H1 (cell line): ENCODE measurements at regions not wholly inside any gene's neighbourhood (a gene's known extent, or its start where the extent isn't known, plus 50 kb on each side); places are given as distances from the start of the nearest gene placed in this dataset.

ENCODE experiments used
- CTCF ChIA-PET: fragments of 300-600 bp; sonication (Branson Sonifier 250); formaldehyde crosslinking; loops from one replicate; lab custom pipeline; 2021; ENCODE audit not compliant: partially characterized antibody; lab: Charles Lee
- POLR2A ChIA-PET: fragments of 300-600 bp; sonication (Branson Sonifier 250); formaldehyde crosslinking; loops from one replicate; lab custom pipeline; 2021; ENCODE audit warnings: inconsistent platforms; ENCODE audit not compliant: partially characterized antibody; lab: Charles Lee
- DNase-seq, 2 experiments: peaks; one replicate each; pipeline versions ENCODE4 v3.0.0 to v3.0.0-alpha.2; 2010 to 2022; ENCODE audit warnings: low spot score in 2 of 2, low read depth in 1 of 2, mixed read lengths in 1 of 2
- FAIRE-seq: peaks from 2 replicates; lab custom pipeline; 2011; peaks lifted over from hg19 to GRCh38; lab: Jason Lieb, UNC
- H2AFZ ChIP-seq: 2 replicates; pipeline ENCODE4 v1.8.1; 2012; ENCODE audit warnings: low read length, inconsistent platforms
- H2AK5ac ChIP-seq: 2 replicates; pipeline ENCODE4 v1.6.1; 2013; ENCODE audit warnings: low read depth, low read length
- H2BK120ac ChIP-seq: replicated peaks from 2 replicates; pipeline ENCODE3; 2013; ENCODE audit warnings: low read depth, low read length, inconsistent platforms
- H2BK12ac ChIP-seq: 2 replicates; pipeline ENCODE4 v1.6.1; 2013; ENCODE audit warnings: low read depth, low read length
- H2BK15ac ChIP-seq: 2 replicates; pipeline ENCODE4 v1.6.1; 2013; ENCODE audit warnings: low read length
- H2BK20ac ChIP-seq: 2 replicates; pipeline ENCODE4 v1.6.1; 2013; ENCODE audit warnings: low read length
- H2BK5ac ChIP-seq: 2 replicates; pipeline ENCODE4 v1.6.1; 2013; ENCODE audit warnings: low read depth, low read length
- H3K14ac ChIP-seq: 2 replicates; pipeline ENCODE4 v1.6.1; 2013; ENCODE audit warnings: inconsistent platforms; ENCODE audit not compliant: insufficient read length
- H3K18ac ChIP-seq: 2 replicates; pipeline ENCODE4 v1.6.1; 2013; ENCODE audit warnings: low read length; ENCODE audit errors: extremely low read depth
- H3K23ac ChIP-seq: 2 replicates; pipeline ENCODE4 v1.6.1; 2013; ENCODE audit warnings: inconsistent platforms; ENCODE audit not compliant: insufficient read length
- H3K23me2 ChIP-seq: 2 replicates; pipeline ENCODE4 v1.6.1; 2013; ENCODE audit warnings: low read depth, low read length
- H3K27ac ChIP-seq: 2 replicates; pipeline ENCODE4 v1.6.1; 2011; ENCODE audit warnings: low read depth, low read length, inconsistent platforms
- H3K27me3 ChIP-seq, 4 experiments: replicated peaks in 1 of 4; 1 replicate in 1 of 4; 2 replicates in 3 of 4; pipeline versions ENCODE4 v1.6.1 to v1.8.1; 2011 to 2013; ENCODE audit warnings: low read length in 3 of 4, mild to moderate bottlenecking in 3 of 4, inconsistent platforms in 2 of 4, mixed read lengths in 2 of 4, moderate library complexity in 1 of 4; ENCODE audit not compliant: control insufficient read depth in 3 of 4, insufficient read depth in 3 of 4; ENCODE audit errors: extremely low read depth in 1 of 4
- H3K36me3 ChIP-seq, 4 experiments: 2 replicates each; pipeline versions ENCODE4 v1.6.1 to v1.8.1; 2011 to 2013; ENCODE audit warnings: mild to moderate bottlenecking in 4 of 4, low read length in 3 of 4, moderate library complexity in 2 of 4, control low read depth in 1 of 4, inconsistent platforms in 1 of 4; ENCODE audit not compliant: insufficient read depth in 4 of 4, control insufficient read depth in 2 of 4
- H3K4ac ChIP-seq: replicated peaks from 2 replicates; pipeline ENCODE3; 2013; ENCODE audit warnings: low read length, low read depth, mixed read lengths, inconsistent platforms; ENCODE audit not compliant: insufficient read length
- H3K4me1 ChIP-seq, 4 experiments: replicated peaks in 1 of 4; 1 replicate in 1 of 4; 2 replicates in 3 of 4; pipeline versions ENCODE4 v1.6.1 to v1.8.1; 2011 to 2013; ENCODE audit warnings: low read length in 3 of 4, inconsistent platforms in 2 of 4, mixed read lengths in 1 of 4; ENCODE audit not compliant: insufficient read depth in 4 of 4, control insufficient read depth in 3 of 4
- H3K4me2 ChIP-seq, 2 experiments: 2 replicates each; pipeline versions ENCODE4 v1.6.1 to v1.8.1; 2011 to 2013; ENCODE audit warnings: low read depth in 2 of 2, low read length in 2 of 2, control low read depth in 1 of 2, inconsistent platforms in 1 of 2, mild to moderate bottlenecking in 1 of 2; ENCODE audit not compliant: insufficient read depth in 1 of 2
- H3K4me3 ChIP-seq, 4 experiments: fragments of 200-600, 300-600 bp in 1 of 4; sonication (generic), shearing (Covaris generic), sonication (Bioruptor Twin) in 1 of 4; 2 replicates each; pipeline versions ENCODE4 v1.5.1 to v1.8.1; 2011 to 2016; ENCODE audit warnings: low read length in 4 of 4, low read depth in 3 of 4, control low read depth in 2 of 4, inconsistent platforms in 2 of 4, mild to moderate bottlenecking in 2 of 4, mixed read lengths in 1 of 4, moderate library complexity in 1 of 4; ENCODE audit not compliant: insufficient read depth in 2 of 4; ENCODE audit errors: extremely low read depth in 1 of 4
- H3K56ac ChIP-seq: replicated peaks from 2 replicates; pipeline ENCODE3; 2013; ENCODE audit warnings: low read depth, mild to moderate bottlenecking, mixed read lengths, low read length, inconsistent platforms; ENCODE audit not compliant: insufficient read length
- H3K79me1 ChIP-seq: 2 replicates; pipeline ENCODE4 v1.6.1; 2013; ENCODE audit warnings: low read depth, low read length, control low read depth
- H3K79me2 ChIP-seq, 2 experiments: 2 replicates each; pipeline versions ENCODE4 v1.6.1 to v1.8.1; 2012 to 2013; ENCODE audit warnings: low read length in 2 of 2, mild to moderate bottlenecking in 2 of 2, inconsistent platforms in 1 of 2; ENCODE audit not compliant: insufficient read depth in 2 of 2, control insufficient read depth in 1 of 2
- H3K9ac ChIP-seq, 4 experiments: replicated peaks in 1 of 4; 1 replicate in 1 of 4; 2 replicates in 3 of 4; pipeline versions ENCODE4 v1.6.1 to v1.8.1; 2011 to 2013; ENCODE audit warnings: low read depth in 3 of 4, low read length in 3 of 4, control low read depth in 2 of 4, mild to moderate bottlenecking in 2 of 4, moderate library complexity in 2 of 4, inconsistent platforms in 1 of 4; ENCODE audit errors: extremely low read depth in 1 of 4
- H3K9me3 ChIP-seq, 2 experiments: 2 replicates each; pipeline versions ENCODE4 v1.6.1 to v1.8.1; 2012 to 2013; ENCODE audit warnings: mild to moderate bottlenecking in 2 of 2, moderate library complexity in 2 of 2, control low read depth in 1 of 2, inconsistent platforms in 1 of 2, low read depth in 1 of 2, low read length in 1 of 2, mixed read lengths in 1 of 2; ENCODE audit not compliant: insufficient read depth in 2 of 2
- H4K20me1 ChIP-seq, 2 experiments: replicated peaks in 1 of 2; 2 replicates each; pipeline versions ENCODE3 to v1.8.1; 2011 to 2013; ENCODE audit warnings: inconsistent platforms in 2 of 2, low read length in 2 of 2, mild to moderate bottlenecking in 1 of 2; ENCODE audit not compliant: insufficient read depth in 2 of 2, control insufficient read depth in 1 of 2
- H4K5ac ChIP-seq: 2 replicates; pipeline ENCODE4 v1.6.1; 2013; ENCODE audit warnings: low read length, low read depth, mixed read lengths, inconsistent platforms; ENCODE audit not compliant: insufficient read length
- H4K8ac ChIP-seq: 2 replicates; pipeline ENCODE4 v1.8.0; 2013; ENCODE audit warnings: mild to moderate bottlenecking, moderate library complexity, low read length, inconsistent platforms; ENCODE audit not compliant: insufficient read depth; ENCODE audit errors: extremely low read depth
- H4K91ac ChIP-seq: replicated peaks from 2 replicates; pipeline ENCODE3; 2013; ENCODE audit warnings: low read length, mixed read lengths, inconsistent platforms; ENCODE audit not compliant: insufficient read length
- E2F6 ChIP-seq: IDR thresholded peaks from 2 replicates; pipeline ENCODE4 v1.6.1; 2012; ENCODE audit warnings: inconsistent platforms
- SAP30 ChIP-seq: fragments of 300-600 bp; sonication (generic); IDR thresholded peaks from 2 replicates; pipeline ENCODE4 v1.7.1; 2012; ENCODE audit warnings: low read length, moderate library complexity, mild to moderate bottlenecking, inconsistent platforms; ENCODE audit not compliant: insufficient read depth, insufficient replicate concordance
- ZNF274 ChIP-seq: IDR thresholded peaks from 2 replicates; pipeline ENCODE4 v1.7.0; 2012; ENCODE audit warnings: low read length, borderline replicate concordance; ENCODE audit errors: extremely low read depth
- WGBS, 2 experiments: shearing (Covaris generic) in 1 of 2; methylation state at CpG; one replicate each; pipeline versions ENCODE4 v1.1.6 to v1.1.7; 2013 to 2015; ENCODE audit warnings: low lambda C conversion rate in 2 of 2, mixed read lengths in 2 of 2, inconsistent platforms in 1 of 2, low coverage in 1 of 2, missing lambda C conversion rate in 1 of 2; ENCODE audit not compliant: insufficient replicate concordance in 2 of 2, insufficient coverage in 1 of 2, insufficient read length in 1 of 2; ENCODE audit errors: extremely low coverage in 1 of 2, missing lambda C conversion rate in 1 of 2; 5-methylcytosine and 5-hydroxymethylcytosine counted together

DNA sequence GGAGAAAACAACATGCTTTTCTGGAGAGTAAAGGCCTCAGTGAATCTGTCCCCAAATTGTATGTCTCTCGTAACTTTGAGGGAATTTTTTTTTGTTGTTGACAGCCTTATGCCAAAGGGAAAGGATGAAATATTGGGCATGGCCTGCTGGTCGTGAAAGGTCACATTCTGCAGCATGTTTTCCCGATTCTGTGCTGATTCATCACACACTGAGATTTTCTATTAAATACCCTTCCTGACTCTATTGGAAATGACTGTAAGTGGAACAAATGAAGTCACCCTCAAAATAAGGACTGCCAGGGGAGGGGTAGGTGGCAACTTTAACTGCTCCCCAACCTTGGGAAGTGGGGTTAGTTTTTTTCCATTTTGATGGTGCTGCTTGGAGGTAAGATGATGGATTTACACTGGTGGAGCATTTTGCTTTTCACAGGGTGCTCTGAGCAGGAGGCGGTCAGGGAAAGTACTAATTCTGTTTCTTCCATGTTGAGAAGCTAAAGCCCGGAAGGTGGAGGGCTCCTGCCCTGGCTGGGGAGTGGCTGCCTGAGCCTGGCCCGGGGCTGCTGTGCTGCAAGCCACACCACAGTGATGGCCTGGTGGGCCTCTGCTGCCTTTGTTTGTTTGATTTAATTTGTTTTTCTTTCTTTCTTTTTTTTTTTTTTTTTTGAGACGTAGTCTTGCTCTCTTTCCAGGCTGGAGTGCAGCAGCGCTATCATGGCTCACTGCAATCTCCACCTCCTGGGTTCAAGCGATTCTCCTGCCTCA is 116.8 kb upstream of the SPATA13 start:
- Histone ChIP-seq H2BK5ac (no peak overlapping the region), H2AFZ (no peak overlapping the region), H3K18ac (no peak overlapping the region), H2BK15ac (no peak overlapping the region), H3K23me2 (no peaks in the 10 kb centered on the region), H3K79me2 (no peaks in the 10 kb centered on the region), H3K4me1 (peaks cover 0 to 7% (median 6%) of the 10 kb centered on the region in 4 experiments; a peak in 4 of 7 replicates), H2AK5ac (no peak overlapping the region), H4K20me1 (no peaks in the 10 kb centered on the region), H2BK120ac (no peak overlapping the region), H3K27me3 (peaks cover 8 to 41% (median 33%) of the 10 kb centered on the region in 4 experiments), H3K36me3 (no peaks in the 10 kb centered on the region), H4K91ac (no peak overlapping the region), H3K9ac (no peak overlapping the region), H3K9me3 (0 out of 4 replicates have a peak, but pooled peaks cover 0 to 3% of the 10 kb centered on the region in 2 experiments), H3K4ac (no peak overlapping the region), H3K79me1 (no peaks in the 10 kb centered on the region), H3K56ac (no peak overlapping the region), H3K4me3 (no peak overlapping the region), H3K4me2 (no peak overlapping the region), H4K8ac (no peak overlapping the region), H3K23ac (no peak overlapping the region), H3K14ac (no peak overlapping the region), H2BK20ac (no peak overlapping the region), H3K27ac (no peak overlapping the region), H4K5ac (no peak overlapping the region), H2BK12ac (no peak overlapping the region)
- ChIA-PET CTCF (interaction anchor here (1.2 to 6.2 kb wide), 3 partner anchors 7 to 185 kb away, joined by 4 to 39 read pairs (median 5); no protein-coding TSS in a partner anchor), POLR2A (no interaction called here)
- 87% methylated on average over 6 of the region's 9 CpGs; no CpG with 5 or more reads in 1 of the 2 experiments for WGBS, 2 experiments
- TF ChIP-seq ZNF274: no peak
- no peak for TF ChIP-seq E2F6
- no peak for TF ChIP-seq SAP30
- DNase-seq (no peak), FAIRE-seq (no peak)
